HG03039 (cell line): ENCODE measurements at regions not wholly inside any gene's neighbourhood (a gene's known extent, or its start where the extent isn't known, plus 50 kb on each side); places are given as distances from the start of the nearest gene placed in this dataset.

Source experiments
- ATAC-seq: cut with Tn5 transposase; IDR thresholded peaks from one replicate; pipeline ENCODE4 v1.9.1; 2021; ENCODE audit warnings: mild to moderate bottlenecking, moderate library complexity; ENCODE audit not compliant: unreplicated experiment

- no peak for ATAC-seq
These were observed 49.9 kb upstream of the ATP2B2 start for GRCh38 chr3:10555263-10555662.

GRCh38 chr3:10556312-10556711, 50.9 kb upstream of the ATP2B2 start:
- ATAC-seq = no peak

- ATAC-seq = no peak
These were observed 51.9 kb upstream of the ATP2B2 start for GRCh38 chr3:10557250-10557649.

DNA sequence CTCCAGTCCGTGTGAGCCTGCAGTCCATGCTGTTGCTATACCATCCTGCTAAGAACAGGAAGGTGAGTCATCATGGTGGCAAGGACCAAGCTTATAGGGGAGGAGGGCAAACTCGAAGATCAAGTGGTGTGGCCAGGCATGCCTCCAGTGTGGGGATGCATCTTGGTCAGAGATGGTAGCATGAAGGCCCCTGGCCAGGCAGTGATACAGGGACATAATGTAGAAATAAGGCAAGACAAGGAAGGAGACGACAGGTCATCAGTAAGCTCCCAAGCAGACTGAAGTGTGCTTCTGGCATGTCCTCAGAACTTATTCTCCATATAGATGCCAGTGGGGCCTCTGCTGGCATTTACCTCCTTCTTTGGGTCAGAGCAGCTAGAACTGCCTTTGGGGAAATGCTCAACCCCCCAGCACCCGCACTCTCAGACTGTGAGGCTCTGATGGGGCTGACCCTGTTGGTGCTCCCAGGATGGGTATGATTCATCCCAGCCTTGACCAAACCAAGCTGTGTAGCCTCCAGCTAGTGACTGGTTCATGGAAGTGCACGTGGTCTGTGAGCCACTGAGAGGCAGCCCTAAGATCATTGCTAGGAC, 52.5 kb upstream of the ATP2B2 start:
- no peak for ATAC-seq

GRCh38 chr3:10558736-10559135, 53.4 kb upstream of the ATP2B2 start:
- no peak for ATAC-seq

DNA sequence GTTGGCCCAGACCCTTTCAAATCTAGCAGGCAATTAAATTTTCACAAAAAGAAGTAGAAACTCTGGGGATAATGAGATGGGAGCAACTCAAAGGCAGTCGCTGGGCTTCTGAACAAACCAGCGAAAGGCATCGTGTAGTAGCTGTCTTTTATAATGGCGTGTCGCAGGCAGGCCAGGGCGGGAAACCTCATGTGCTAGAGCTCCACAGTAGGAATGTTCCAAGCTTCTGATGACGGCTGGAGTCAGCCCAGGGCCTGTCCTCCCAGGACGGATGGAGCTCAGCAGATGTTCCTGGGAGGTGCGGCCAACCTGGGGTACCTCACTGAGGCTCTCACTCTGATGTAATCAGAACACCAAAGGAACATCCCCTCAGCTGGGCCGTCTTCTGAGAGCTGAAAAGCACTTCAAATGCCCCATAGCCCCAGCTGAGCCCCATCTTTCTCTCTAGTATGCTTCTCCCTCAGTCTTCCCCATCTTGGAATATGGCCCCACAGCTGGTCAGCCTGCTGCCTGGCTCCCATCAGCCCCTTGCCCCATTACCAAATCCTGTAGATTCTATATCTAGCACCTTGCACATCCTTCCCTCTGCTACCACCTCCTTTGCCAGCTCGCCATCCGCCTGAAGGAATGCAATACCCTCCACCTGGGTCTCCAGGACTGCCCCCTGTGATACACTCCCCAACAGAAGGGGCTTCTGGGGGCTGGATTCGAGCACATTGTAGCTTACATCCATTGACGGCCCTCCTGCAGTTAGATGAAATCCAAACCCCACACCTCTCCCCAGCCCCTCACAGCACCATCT, 54.9 kb upstream of the ATP2B2 start:
- ATAC-seq = no peak

DNA sequence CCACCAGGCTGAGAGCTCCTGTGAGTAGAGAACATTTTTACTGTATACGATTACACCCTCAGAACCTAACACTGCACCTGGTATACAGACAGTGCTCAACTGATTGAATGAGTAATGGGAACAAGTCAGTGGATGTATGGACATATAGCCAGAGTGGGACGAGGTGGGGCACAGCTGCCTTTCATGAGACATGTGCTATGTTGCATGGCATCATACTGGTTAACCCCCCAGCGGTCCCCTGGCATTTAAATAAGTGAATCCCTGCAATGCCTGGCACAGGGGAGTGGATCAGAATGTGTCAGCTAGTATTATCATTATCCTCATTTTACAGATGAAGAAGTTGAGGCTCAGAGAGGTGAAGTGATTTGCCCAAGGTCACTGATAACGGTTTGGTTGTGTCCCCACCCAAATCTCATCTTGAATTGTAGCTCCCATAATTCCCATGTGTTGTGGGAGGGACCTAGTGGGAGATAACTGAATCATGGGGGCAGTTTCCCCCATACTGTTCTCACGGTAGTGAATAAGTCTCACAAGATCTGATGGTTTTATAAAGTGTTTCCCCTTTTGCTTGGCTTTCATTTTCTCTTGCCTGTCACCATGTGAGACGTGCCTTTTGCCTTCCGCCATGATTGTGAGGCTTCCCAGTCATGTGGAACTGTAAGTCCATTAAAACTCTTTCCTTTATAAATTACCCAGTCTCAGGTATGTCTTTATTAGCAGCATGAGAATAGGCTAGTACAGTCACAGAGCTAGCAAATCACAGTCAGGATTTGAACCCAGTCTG, 56.0 kb upstream of the ATP2B2 start:
- no peak for ATAC-seq

- ATAC-seq = no peak
These were observed 56.7 kb upstream of the ATP2B2 start for GRCh38 chr3:10561946-10562560.

DNA sequence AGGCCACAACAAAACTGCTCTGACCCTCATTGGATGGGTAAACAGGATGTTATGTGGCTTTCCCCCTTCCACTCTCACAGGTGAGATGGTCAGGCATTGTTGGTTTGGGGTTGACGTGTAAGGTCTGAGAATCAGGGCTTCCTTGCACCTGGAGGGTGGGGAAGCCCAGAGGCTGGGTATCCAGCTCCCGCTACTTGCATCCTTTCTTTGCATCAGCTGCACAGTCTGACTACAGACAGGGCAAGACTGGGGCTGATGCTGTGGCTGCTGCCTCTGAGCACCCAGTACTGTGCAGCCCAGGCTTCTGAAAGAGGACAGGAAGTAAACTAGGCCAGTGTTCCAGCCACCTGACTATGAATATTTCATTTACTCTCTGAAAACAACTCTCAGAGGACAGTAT, 58.0 kb upstream of the ATP2B2 start:
- ATAC-seq = no peak

GRCh38 chr3:10565814-10566213, 60.4 kb upstream of the ATP2B2 start:
- ATAC-seq = no peak

- no peak for ATAC-seq
These were observed 61.1 kb upstream of the ATP2B2 start for GRCh38 chr3:10566451-10566850.

- no peak for ATAC-seq
These were observed 63.2 kb upstream of the ATP2B2 start for GRCh38 chr3:10568549-10568948.

DNA sequence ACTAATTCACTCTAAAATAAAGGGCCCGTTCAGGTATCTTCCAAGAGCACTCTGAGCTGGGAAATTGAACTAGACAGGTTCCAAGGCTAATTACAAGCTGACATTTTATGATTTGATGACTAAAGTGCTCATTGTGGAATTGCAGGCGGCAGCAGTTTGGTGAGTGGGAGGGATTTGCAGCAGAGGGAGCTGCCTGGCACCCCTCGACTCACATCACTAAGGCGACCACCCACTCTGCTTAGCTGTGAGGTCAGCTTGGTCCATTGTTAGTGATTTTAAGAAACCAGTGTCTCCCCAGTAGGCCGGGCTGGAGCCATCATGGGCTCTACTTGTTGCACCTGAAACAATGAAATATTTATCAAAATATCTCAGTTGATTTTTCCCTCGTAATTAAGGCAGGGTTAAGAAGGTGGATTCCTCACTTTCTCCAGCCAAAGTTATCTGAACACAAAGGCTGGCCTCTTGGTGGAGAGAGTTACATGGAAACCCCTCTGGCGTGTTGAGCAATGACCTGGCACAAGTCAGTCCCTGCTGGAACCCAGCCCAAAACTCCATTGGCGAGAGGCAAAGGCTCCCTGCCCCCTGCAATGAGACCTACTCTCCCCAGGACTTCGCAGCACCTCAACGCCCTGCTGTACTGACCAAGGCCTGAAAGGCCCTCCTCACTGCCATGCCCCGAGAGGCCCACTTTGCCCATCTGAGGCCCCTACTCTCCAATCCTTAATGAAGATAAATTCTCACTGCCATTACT, 65.0 kb upstream of the ATP2B2 start:
- no peak for ATAC-seq

GRCh38 chr3:10574101-10574620, 68.8 kb upstream of the ATP2B2 start:
- ATAC-seq = no peak

GRCh38 chr3:10575601-10576160, 70.3 kb upstream of the ATP2B2 start:
- ATAC-seq = no peak

DNA sequence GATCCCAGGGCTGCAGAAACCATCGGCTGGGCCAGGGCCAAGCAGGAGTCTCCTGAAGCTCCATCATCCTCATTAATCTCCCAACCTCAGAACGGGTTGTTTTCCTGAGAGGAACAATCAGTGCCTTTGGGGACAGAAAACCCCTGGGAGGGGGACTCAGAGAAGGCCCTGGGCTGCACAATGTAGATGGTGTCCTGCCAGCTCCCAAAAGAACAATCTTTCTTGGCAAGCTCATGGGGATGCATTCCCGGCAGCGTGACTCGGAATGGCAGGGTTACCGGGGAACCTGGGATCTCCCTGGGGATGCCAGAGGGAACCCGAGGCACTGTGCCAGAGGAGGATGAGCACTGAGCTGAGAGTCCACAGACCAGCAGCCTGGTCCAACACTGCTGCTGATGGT, 72.1 kb upstream of the ATP2B2 start:
- ATAC-seq = no peak

- no peak for ATAC-seq
These were observed 75.0 kb upstream of the ATP2B2 start for GRCh38 chr3:10580426-10580825.

- ATAC-seq = no peak
These were observed 75.9 kb upstream of the ATP2B2 start for GRCh38 chr3:10581251-10581650.

- no peak for ATAC-seq
These were observed 76.3 kb upstream of the ATP2B2 start for GRCh38 chr3:10581716-10582115.

DNA sequence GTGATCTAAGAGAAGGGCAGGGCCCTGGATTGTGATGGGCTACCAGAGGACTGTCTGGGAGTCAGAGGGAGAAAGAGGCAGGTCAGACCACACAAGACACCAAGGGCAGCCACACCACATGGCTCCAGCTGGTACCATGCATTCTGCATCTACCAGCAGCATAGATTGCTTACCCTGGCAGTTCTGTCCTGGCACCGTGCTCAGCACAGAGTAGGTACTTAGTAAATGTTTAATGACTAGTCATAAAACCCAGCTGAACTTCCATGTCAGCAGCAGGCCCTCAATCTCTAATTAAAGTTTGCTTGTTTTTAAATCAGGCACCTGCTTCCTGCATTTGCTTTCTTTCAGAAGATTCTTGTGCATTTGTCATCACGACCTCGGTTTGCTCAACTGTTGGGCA, 77.3 kb upstream of the ATP2B2 start:
- no peak for ATAC-seq
